ENCODE measurements at regions not wholly inside any gene's neighbourhood (a gene's known extent, or its start where the extent isn't known, plus 50 kb on each side); places are given as distances from the start of the nearest gene placed in this dataset.
A peak's percentile ranks its signal among the peaks of the same experiment; 100 is the strongest.
"Not testable (repeated sequence)": the region's sequence is repeated elsewhere in the genome, so short reads cannot be mapped to it uniquely, and the experiment has no call there.

- DNase-seq = no peak
Observed at GRCh38 chr17:83204230-83204725, 124.9 kb downstream of the METRNL start.

- not testable (repeated sequence) for DNase-seq
Observed at GRCh38 chr17:83204736-83205386, 125.5 kb downstream of the METRNL start.

GRCh38 chr17:83205387-83206035 lies 126.1 kb downstream of the METRNL start:
- DNase-seq = peak; percentile 55 to 65

GRCh38 chr17:83206036-83206394 lies 126.6 kb downstream of the METRNL start:
- DNase-seq = not testable (repeated sequence)

- not testable (repeated sequence) for DNase-seq
Observed at GRCh38 chr17:83206819-83207588, 127.6 kb downstream of the METRNL start.

- peak in 1 of 2 donors; percentile 23 for DNase-seq
Observed at GRCh38 chr17:83247001-83247400, 167.6 kb downstream of the METRNL start.
